Effector memory CD4-positive, alpha-beta T cell (primary cell): ENCODE measurements at regions not wholly inside any gene's neighbourhood (a gene's known extent, or its start where the extent isn't known, plus 50 kb on each side); places are given as distances from the start of the nearest gene placed in this dataset.
"Not testable (repeated sequence)": the region's sequence is repeated elsewhere in the genome, so short reads cannot be mapped to it uniquely, and the experiment has no call there.

Experiments
- DNase-seq, 3 donors: peaks; one replicate each; pipeline ENCODE4 v3.0.0-alpha.2; 2020
- H3K27ac ChIP-seq: 2 replicates; pipeline ENCODE4 v1.7.0; 2013; ENCODE audit warnings: mild to moderate bottlenecking, low read length, moderate library complexity; ENCODE audit not compliant: insufficient read depth, poor library complexity, severe bottlenecking
- H3K27me3 ChIP-seq: replicated peaks from 2 replicates; pipeline ENCODE4 v1.7.0; 2013; ENCODE audit warnings: mild to moderate bottlenecking, low read length; ENCODE audit not compliant: insufficient read depth, control insufficient read depth, poor library complexity, severe bottlenecking
- H3K36me3 ChIP-seq: 2 replicates; pipeline ENCODE4 v1.7.0; 2013; ENCODE audit warnings: mild to moderate bottlenecking, low read length, moderate library complexity; ENCODE audit not compliant: control insufficient read depth, insufficient read depth
- H3K4me1 ChIP-seq: 2 replicates; pipeline ENCODE4 v1.7.0; 2013; ENCODE audit warnings: low read length, mild to moderate bottlenecking; ENCODE audit not compliant: control insufficient read depth, insufficient read depth, poor library complexity, severe bottlenecking
- H3K4me3 ChIP-seq: 2 replicates; pipeline ENCODE4 v1.7.0; 2013; ENCODE audit warnings: low read length, low read depth, mild to moderate bottlenecking; ENCODE audit not compliant: insufficient read depth, poor library complexity, severe bottlenecking
- H3K9me3 ChIP-seq: 2 replicates; pipeline ENCODE4 v1.7.0; 2013; ENCODE audit warnings: mild to moderate bottlenecking, low read length, moderate library complexity; ENCODE audit not compliant: control insufficient read depth

DNA sequence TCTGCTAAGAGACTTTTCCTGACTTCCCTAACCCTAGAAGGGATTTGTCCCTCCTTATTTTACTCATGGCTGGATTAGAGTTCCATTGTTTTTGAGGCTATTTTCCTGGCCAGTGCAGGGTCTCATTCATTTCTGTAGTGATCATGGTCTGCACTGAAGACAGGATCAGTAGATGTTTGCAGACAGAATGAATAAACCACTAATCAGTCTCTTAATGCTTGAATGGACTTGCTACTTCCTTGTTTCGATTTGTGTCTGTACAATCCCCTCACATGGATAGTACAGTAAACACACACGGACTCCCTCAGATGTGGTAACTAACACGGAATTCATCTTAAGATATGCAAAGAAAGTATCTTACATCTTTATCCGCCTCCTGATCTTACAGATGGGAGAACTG lies 102.6 kb upstream of the PRB2 start:
- no peaks in the 10 kb centered on the region for H3K9me3 ChIP-seq
- H3K4me3 ChIP-seq: no peak overlapping the region
- H3K27ac ChIP-seq: no peak overlapping the region
- peaks cover 4% of the 10 kb centered on the region for H3K4me1 ChIP-seq
- DNase-seq: no peak
- no peaks in the 10 kb centered on the region for H3K36me3 ChIP-seq
- H3K27me3 ChIP-seq: peaks cover 5% of the 10 kb centered on the region

DNA sequence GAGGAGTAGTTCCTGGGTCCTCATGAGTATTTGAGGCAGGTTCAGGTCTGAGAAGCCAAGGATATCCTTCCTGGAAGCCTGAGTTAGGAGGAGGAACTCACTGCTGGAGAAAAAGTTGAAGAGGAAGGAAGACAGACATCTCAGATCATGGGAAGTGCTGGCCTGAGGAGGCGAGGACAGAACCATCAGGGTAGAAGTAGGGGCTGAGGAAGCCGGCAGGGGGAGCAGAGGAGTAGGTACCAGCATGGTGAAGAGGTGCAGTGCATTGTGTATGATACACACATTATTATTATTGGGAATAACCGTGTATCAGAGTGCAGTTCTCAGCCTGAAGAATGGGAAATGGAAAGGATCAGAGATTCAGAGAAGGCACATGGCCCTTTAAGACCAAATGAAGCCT lies 103.2 kb upstream of the PRB2 start:
- not testable (repeated sequence) for H3K27ac ChIP-seq, H3K4me3 ChIP-seq, DNase-seq, H3K9me3 ChIP-seq, H3K4me1 ChIP-seq, H3K27me3 ChIP-seq, H3K36me3 ChIP-seq

DNA sequence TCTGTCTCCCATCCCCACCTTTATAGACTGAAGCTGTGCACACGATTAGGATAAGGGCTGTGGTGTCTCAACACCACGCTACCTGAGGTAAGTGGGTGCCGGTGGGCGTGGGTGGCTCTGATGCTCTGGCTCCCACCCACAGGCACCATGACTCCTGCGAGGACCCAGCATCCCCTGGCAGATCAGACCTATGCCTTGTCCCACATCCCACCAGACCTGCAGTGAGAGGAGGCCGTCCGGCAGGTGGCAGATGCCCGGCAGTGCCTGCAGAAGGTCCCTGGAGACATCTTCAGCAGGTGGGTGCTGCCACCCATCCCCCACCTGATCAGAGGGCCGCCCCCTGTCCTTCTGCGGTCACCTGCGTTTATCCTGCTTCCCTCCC lies 104.4 kb upstream of the PRB2 start:
- no peaks in the 10 kb centered on the region for H3K36me3 ChIP-seq
- H3K27ac ChIP-seq: no peak overlapping the region
- H3K4me1 ChIP-seq: peaks cover 4% of the 10 kb centered on the region
- DNase-seq: no peak
- H3K27me3 ChIP-seq: peaks cover 5% of the 10 kb centered on the region
- H3K9me3 ChIP-seq: no peaks in the 10 kb centered on the region
- H3K4me3 ChIP-seq: no peak overlapping the region

DNA sequence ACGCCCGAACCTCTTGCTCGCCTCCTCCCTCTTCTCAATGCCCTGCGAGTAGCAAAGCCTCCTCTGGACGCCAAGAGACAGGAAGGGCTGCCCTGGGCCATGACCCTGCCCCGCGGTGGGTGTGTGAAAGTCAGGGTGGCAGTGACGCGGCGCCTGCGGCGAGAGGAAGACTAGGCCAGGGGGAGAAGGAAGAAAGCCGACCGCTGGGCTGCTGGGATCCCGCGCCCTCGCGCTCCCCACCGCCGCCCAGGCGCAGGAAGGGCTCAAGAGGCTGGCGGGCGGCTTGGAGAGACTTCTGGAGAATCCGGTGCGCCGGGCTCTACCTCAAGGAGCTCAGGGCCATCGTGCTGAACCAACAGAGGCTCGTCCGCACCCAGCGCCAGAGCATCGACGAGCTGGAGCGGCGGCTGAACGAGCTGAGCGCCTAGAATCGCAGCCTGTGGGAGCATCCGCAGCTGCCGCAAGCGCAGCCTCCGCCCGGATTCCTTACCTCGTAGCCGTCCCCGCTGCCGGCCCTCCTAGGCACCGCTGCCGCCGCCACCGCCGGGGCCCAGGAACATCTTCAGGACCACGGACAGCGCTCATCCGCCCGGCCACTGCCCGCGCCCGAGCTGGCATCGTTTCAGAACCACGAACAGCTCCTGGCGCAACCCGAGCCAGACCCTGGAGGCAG lies 105.0 kb upstream of the PRB2 start:
- DNase-seq: peak; percentile 42 to 64 (median 44)
- H3K4me3 ChIP-seq: no peak overlapping the region

DNA sequence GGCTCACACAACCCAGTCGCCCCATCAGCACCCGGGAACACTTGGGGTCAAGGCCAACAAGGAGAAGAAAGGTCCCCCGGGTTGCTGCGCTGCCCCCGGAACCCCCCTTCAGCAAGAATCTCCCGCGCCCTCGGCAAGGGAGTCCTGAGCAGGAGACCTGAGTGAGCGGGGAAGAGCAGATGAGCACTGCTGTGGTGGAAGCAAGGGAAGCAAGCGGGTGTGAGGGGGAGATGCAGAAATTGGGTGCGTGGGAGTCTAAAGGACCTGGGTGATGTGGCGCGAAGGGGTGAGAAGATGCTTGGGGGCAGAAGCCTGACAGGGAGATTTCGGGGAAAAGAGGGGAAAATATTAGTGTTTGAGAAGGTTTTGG lies 105.5 kb upstream of the PRB2 start:
- Histone ChIP-seq H3K9me3 (no peaks in the 10 kb centered on the region), H3K27me3 (peaks cover 5% of the 10 kb centered on the region), H3K4me3 (no peak overlapping the region), H3K36me3 (no peaks in the 10 kb centered on the region), H3K27ac (no peak overlapping the region), H3K4me1 (peaks cover 4% of the 10 kb centered on the region)
- DNase-seq: no peak

More for the DNA sequence above, 105.0 kb upstream of the PRB2 start:
- peaks cover 4% of the 10 kb centered on the region for H3K4me1 ChIP-seq
- H3K9me3 ChIP-seq: no peaks in the 10 kb centered on the region
- no peaks in the 10 kb centered on the region for H3K36me3 ChIP-seq
- no peak overlapping the region for H3K27ac ChIP-seq
- H3K27me3 ChIP-seq: peaks cover 5% of the 10 kb centered on the region

DNA sequence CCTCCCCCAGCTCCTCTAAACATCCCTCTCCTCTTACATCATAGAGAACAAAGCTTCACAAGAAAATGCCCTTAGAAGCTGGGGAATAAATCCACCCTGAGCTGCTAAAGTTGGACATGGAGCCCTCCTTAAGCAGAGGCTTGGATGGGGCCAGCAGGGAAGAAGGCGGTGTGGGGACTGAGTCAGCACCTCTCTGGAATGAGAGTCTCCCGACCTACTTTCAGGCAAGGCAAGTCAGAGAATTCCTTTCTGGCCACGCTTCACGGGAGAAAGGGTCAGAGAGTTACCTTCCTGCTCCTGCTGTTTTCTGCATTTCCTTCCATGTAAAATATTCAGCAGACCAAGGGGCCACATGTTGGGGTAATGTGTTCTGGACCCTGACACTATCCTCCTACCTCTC lies 113.3 kb upstream of the PRB2 start:
- Histone ChIP-seq H3K4me1 (no peaks in the 10 kb centered on the region), H3K36me3 (no peaks in the 10 kb centered on the region), H3K4me3 (no peak overlapping the region), H3K27ac (no peak overlapping the region), H3K9me3 (no peaks in the 10 kb centered on the region), H3K27me3 (no peaks in the 10 kb centered on the region)
- no peak for DNase-seq

DNA sequence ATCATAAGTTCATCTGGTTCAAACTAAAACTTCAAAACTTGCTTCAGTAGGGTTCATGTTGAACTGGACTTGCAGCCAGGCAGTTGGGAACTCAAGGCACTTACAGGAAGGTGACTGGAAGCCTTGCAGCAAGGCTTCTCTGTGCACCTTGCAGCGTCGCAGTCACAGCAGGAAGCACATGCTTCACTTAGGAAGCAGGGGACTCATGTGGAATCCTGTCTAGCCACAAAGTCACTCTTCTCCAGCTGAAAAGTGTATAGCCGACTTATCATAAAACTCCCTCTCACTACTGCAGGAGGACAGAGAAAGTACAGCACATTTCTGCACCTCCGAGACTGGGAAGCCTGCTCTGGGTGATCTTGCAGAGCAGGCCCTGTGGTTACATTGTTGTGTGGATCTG lies 114.0 kb upstream of the PRB2 start:
- Histone ChIP-seq H3K27me3 (no peaks in the 10 kb centered on the region), H3K27ac (no peak overlapping the region), H3K4me3 (no peak overlapping the region), H3K36me3 (no peaks in the 10 kb centered on the region), H3K9me3 (no peaks in the 10 kb centered on the region), H3K4me1 (no peaks in the 10 kb centered on the region)
- DNase-seq: no peak

DNA sequence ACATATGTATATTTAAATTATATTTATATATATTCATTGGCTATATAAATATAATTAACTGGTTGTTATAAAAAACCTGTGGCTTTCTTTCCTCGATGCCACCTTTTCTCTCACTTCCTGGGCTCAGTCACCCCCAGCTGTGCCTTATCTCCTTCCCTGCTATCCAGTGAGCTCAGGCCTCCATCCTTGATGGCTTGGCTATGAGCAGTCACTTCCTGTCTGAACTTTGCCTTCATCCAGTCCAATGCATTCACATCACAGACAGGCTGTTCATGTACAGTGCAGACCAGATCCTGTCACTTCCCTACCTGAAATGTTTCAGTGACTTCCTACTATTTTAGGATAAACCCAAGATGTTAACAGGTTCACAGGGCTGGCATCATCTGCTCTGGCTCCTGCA lies 115.3 kb upstream of the PRB2 start:
- Histone ChIP-seq H3K4me1 (no peaks in the 10 kb centered on the region), H3K27me3 (no peaks in the 10 kb centered on the region)
- no peak for DNase-seq

DNA sequence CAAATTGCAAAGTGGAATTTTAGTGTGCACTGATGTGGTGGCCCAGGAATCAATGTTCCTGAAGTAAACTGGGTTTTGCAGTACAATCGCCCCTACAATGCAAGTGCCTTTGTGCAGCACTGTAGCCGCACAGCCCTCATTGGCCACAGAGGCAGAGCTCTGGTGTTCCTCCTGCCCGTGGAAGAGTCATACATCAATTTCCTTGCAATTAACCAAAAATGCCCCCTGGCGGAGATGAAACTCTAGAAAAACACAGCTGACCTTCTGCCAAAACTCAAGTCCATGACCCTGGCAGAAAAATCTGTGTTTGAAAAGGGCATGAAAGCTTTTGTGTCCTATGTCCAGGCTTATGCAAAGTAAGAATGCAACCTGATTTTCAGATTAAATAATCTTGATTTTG lies 117.9 kb upstream of the PRB2 start:
- Histone ChIP-seq H3K27me3 (no peaks in the 10 kb centered on the region), H3K36me3 (no peaks in the 10 kb centered on the region), H3K4me1 (no peaks in the 10 kb centered on the region), H3K27ac (no peak overlapping the region), H3K4me3 (no peak overlapping the region), H3K9me3 (no peaks in the 10 kb centered on the region)
- DNase-seq: no peak

More for the DNA sequence above, 115.3 kb upstream of the PRB2 start:
- Histone ChIP-seq H3K36me3 (no peaks in the 10 kb centered on the region), H3K9me3 (no peaks in the 10 kb centered on the region), H3K27ac (no peak overlapping the region), H3K4me3 (no peak overlapping the region)

DNA sequence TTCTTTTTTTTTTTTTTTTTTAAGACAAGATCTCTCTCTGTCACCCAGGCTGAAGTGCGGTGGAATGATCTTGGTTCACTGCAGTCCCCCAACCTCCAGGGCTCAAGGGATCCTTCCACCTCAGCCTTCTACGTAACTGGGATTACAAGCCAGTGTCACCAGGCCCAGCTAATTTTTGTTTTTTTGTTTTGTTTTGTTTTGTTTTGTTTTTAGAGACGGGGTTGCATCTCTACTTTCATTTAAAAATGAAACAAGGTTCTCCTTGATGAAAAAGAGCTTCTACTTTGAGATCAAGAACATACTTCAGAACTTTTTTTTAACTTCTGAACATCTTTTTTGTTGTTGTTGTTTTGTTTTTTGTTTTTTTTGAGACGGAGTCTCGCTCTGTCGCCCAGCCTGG lies 121.7 kb upstream of the PRB2 start:
- DNase-seq: no peak
- no peak overlapping the region for H3K27ac ChIP-seq
- H3K4me1 ChIP-seq: no peaks in the 10 kb centered on the region
- no peaks in the 10 kb centered on the region for H3K27me3 ChIP-seq
- no peaks in the 10 kb centered on the region for H3K36me3 ChIP-seq
- no peaks in the 10 kb centered on the region for H3K9me3 ChIP-seq
- H3K4me3 ChIP-seq: no peak overlapping the region
